Ovary (tissue), 3 donors: ENCODE measurements at regions not wholly inside any gene's neighbourhood (a gene's known extent, or its start where the extent isn't known, plus 50 kb on each side); places are given as distances from the start of the nearest gene placed in this dataset.

Experiments
- CTCF ChIP-seq, 3 donors: fragments of 450-650 bp in 2 of 3; fragments of 200-600 bp in 1 of 3; IDR thresholded peaks; one replicate each; pipeline versions ENCODE4 v1.5.1 to v1.8.0; 2016 to 2022; ENCODE audit warnings: antibody characterized with exemption in 3 of 3, mild to moderate bottlenecking in 1 of 3
- POLR2A ChIP-seq: fragments of 450-650 bp; IDR thresholded peaks from one replicate; pipeline ENCODE4 v1.6.1; 2017; ENCODE audit warnings: antibody characterized with exemption, mild to moderate bottlenecking, moderate library complexity
- donor health status: DM: no; HTN: no; CAD: no.

GRCh38 chr10:33125111-33125510, 167.1 kb upstream of the ITGB1 start:
- TF ChIP-seq CTCF (IDR thresholded peaks at IDR 0.05) (no peak), POLR2A (no peak)
